ENCODE measurements at regions not wholly inside any gene's neighbourhood (a gene's known extent, or its start where the extent isn't known, plus 50 kb on each side); places are given as distances from the start of the nearest gene placed in this dataset.

DNA sequence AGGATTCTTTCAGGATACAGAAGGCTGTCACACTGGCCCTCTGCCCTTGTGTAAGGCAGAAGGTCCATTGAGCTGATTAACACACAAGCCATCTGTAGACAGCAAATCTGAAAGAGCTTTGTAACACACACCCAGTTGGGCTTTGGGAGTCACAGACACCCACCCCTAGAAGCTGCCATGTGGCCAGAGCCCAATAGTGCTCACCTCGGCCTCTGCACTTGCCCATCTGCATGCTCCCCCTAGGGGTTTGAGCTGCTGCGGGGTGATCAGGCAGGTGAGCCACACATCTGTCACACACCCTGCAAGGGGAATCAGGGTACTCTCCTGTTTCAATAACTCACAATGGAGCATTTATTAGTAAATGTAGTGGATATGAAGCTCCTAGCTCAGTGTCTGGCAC, 138.3 kb downstream of the CHD9NB start:
- TF ChIP-seq, protein P1, sequence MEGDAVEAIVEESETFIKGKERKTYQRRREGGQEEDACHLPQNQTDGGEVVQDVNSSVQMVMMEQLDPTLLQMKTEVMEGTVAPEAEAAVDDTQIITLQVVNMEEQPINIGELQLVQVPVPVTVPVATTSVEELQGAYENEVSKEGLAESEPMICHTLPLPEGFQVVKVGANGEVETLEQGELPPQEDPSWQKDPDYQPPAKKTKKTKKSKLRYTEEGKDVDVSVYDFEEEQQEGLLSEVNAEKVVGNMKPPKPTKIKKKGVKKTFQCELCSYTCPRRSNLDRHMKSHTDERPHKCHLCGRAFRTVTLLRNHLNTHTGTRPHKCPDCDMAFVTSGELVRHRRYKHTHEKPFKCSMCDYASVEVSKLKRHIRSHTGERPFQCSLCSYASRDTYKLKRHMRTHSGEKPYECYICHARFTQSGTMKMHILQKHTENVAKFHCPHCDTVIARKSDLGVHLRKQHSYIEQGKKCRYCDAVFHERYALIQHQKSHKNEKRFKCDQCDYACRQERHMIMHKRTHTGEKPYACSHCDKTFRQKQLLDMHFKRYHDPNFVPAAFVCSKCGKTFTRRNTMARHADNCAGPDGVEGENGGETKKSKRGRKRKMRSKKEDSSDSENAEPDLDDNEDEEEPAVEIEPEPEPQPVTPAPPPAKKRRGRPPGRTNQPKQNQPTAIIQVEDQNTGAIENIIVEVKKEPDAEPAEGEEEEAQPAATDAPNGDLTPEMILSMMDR (IDR thresholded peaks at IDR 0.05): no peak
- TF ChIP-seq POLR2A (IDR thresholded peaks at IDR 0.05) (no peak), EP300 (IDR thresholded peaks at IDR 0.05) (no peak)

Measured in tibial nerve (tissue), 4 donors.